LHCN-M2 (cell line): ENCODE measurements at regions not wholly inside any gene's neighbourhood (a gene's known extent, or its start where the extent isn't known, plus 50 kb on each side); places are given as distances from the start of the nearest gene placed in this dataset.
A peak's percentile ranks its signal among the peaks of the same experiment; 100 is the strongest.
"Not testable (repeated sequence)": the region's sequence is repeated elsewhere in the genome, so short reads cannot be mapped to it uniquely, and the experiment has no call there.

Experiments used
- DNase-seq: peaks from one replicate; pipeline ENCODE4 v3.0.0-alpha.2; 2012; ENCODE audit warnings: low read depth

DNA sequence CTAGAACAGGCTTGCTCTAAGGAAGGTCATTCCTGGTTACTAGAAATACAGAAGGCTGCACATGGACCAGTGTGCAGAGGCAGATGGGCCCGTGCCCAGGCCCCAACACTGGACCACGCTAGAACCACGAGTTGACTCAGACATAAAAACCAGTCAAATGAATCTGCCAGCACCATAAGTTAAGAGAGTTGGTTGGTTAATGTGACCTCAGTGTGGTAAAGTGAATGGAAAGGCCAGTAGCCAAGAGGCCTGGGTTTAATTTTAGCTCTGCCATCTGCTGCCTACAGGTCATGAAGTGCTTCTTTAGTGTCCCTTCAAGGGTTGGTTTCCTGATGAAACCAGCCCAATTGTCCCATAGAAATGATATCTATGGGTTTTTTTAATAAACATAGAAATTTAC is 329.6 kb upstream of the NRP1 start:
- DNase-seq = peak; percentile 37

DNA sequence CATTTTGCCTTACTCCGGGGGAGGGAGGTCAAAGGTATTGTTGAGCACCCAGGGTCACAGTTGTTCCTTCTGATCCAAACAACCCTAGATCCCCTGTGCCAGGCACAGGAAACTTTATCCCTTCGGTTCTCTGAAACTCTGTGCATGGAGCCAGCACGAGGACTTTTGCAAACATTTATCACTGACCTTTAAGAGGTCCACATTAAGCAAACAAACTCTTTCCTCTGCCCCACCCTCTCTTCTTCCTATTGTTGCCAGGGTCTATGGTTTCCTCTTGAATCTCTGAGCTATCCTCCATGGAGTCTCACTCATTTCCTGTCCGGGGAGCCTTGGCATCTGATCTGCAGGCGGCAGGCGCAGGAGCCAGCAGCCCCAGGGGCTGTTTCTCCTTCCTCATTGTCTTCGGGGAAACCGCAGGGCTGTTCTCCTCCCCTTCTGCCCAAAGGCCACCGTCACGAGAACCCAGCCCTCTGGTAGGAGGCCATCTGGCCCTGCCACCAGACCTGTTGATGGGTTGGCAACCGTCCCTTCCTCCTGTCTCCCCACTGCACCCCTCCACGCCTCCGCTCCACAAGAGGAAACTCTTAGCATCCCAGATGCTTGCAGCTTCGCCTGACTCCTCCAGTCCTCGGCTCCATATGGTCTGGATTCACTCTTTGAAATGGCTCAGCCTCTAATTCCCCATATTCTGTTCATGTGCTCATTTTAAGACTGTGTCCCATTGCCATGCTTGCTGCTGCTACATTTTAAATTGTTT is 327.3 kb upstream of the NRP1 start:
- no peak for DNase-seq

DNA sequence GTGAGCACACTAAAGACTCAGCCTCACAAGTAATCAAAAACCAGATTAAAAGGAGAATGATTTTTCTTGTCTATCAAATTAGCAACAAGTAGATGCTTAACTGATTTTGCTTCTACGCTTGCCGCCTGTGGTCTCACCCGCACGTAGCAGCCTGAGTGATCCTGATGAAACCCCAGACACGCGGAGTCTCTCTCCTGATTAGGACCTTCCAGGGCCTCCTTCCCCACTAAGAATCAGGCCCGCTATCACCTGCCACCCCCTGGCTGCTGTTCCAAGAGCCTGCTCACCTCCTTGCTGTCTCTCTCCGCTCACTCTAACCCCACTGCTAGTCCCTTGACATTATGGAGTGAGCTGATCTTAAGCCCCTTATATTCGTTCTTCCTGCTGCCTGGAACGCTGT is 325.9 kb upstream of the NRP1 start:
- DNase-seq = no peak

DNA sequence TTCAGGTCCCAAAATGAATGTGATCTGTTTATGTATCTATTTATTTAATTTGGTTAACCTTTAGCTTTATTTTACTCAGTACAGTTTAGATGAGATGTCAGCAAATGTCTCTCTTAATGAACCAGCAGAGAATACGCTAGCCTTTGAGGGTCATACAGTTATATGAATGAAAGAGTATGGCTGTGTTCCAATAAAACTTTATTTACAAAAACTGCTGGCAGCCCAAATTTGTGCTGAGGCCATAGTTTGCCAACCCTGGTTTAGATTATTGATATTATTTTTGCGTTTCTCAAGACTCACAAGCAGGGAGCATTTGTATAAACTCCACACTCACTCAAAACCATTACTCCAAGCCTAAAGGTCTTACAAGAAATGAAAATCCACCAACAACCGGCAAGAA is 323.4 kb upstream of the NRP1 start:
- no peak for DNase-seq

DNA sequence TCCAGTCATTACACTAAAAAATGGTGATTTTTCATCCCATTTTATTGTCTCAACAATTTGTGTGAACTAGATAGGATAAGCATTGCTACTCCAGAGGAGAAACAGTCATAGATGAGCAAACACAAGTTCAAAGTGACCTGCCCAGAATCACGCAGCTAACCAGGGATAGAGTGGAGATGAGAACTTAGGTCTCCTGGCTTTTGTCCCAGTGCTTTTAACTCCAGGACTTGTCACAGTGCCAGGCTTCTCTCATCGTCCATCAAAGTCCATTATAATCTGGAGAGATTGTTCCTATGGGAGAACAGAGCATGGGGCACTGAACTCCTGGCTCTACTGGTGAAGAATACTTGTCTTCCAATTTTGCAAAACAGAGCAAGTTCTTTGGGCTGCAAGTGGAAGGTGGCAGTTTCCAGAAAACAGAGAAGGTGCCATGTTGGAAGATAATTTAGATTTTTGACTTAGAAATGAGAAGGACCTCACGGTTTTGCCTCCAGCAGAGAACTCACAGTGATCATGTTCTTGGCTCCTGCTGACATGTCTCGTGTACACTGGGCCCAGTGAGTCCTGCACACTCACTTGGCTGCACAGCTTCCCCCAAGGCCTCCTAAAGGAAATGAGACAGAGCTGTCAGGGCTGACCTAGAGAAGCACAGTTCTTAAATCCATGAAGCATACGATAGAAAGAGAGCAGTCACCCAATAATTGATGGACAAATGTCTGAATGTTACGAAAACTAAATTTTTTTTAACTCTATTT is 322.9 kb upstream of the NRP1 start:
- no peak for DNase-seq

DNA sequence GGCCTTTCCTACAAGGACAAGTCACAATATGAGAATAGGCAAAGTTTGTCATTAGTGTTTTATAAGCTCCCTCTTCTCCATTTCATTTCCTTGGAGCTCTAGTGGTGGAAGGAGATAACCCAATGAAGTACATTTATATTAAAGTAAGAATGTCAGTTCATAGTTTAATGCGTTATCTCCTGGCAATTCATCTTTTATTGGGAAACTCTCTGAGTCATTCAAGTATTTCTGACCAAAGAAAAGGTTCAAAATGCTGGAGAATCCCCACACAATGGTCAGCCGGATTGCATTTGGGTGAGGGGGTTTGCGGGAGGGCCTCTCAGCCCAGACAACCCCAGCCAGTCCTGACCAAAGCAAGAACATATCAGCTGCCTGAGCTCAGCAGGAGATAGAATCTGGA is 321.5 kb upstream of the NRP1 start:
- DNase-seq = no peak

DNA sequence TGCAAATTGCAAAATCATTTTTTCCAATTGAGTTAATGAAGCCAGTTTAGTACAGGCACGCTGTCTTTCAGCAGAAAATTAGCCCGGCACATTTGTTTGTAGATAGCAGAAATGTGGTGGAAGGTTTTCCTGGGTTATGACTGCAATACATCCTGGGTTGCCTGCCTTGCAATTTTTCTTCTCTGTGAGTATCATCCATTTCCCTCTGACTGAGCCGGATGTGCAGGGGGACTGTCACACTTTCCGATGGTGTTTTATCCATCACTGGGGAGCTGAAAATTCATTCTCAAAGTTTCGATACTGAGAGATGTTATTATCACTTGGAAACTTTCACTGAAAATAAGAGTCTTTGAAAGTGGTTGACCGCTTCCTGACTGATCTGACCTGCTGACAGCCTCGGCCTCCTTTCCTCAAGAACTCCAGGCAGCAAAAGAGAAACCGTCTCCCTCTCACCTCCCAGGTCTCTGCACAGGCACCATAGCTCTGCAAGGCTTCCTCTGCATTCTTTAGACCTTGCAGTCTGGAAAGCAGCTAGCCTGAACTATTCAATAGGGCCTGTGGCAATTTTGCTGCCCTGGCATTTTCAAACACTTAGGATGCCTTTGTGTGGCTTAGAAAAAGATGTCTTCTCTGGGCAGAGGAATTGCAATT is 320.8 kb upstream of the NRP1 start:
- DNase-seq = no peak

DNA sequence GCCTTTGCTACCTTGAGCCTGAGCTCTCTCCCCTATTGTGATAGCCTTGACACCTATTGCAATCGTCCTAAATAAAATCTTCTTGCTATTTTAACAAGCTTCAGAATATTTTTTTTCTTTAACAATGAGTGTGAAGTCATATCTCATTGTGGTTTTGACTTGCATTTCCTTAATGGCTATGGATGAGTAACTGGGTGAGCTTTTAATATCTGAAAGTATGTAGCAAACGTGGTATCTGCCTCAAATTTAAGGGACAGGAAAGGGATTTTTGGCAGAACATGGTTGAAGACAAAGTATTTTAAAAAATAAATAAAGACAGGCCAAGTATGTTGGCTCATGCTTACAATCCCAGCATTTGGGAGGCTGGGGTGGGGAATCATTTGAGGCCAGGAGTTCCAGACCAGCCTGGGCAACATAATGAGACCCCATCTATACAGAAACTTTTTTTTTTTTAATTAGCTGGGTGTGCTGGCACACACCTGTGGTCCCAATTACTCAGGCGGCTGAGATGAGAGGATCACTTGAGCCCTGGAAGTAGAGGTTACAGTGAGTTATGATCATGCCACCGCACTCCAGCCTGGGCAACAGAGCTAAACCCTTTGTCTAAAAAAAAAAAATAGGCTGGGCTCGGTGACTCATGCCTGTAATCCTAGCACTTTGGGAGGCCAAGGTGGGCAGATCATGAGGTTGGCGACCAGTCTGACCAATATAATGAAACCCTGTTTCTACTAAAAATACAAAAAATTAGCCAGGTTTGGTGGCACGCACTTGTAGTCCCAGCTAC is 319.3 kb upstream of the NRP1 start:
- peak; percentile 65 for DNase-seq

DNA sequence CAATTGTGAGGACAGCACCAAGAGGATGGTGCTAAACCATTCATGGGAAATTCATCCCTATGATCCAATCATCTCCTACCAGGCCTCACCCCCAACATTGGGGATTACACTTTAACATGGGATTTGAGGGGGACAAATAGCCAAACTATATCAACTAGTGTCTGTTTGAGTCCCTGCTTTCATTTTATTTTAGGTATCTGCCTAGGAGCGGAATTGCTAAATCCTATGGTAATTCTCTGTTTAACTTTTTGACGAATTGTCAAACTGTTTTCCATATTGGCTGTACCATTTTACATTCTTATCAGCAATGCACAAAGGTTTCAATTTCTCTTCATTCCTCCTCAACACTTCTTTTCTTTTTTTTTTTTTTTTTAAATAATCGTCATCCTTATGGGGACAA is 318.4 kb upstream of the NRP1 start:
- DNase-seq = no peak

DNA sequence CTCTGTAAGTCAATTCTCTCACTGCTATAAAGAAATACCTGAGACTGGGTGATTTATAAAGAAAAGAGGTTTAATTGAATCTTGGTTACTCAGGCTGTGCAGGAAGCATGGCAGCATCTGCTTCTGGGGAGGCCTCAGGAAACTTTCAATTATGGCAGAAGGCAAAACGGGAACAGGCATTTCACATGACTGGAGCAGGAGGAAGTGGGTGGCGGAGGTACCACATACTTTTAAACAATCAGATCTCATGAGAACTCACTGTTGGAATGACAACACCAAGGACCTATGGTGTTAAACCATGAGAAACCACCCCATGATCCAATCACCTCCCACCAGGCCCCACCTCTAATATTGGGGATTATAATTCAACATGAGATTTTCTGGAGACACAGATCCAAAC is 315.7 kb upstream of the NRP1 start:
- not testable (repeated sequence) for DNase-seq

DNA sequence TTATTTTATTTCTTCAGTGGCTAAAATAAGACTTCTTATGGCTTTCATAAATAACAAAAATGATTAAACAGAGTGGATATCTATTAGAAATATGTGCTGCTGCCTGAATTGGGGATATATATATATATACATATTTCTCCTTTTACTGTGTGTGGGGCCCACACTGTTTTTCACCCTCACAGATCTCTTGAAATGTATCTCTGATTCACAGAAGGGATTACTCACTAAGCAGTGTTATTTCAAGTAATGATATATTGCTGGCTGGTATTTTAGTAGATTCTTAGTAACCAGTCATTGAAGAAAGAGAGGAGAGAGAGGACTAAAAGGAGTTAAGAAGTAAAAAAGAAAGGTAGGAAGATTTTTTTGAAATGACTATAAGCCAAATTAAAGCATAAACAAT is 308.6 kb upstream of the NRP1 start:
- peak; percentile 58 for DNase-seq

DNA sequence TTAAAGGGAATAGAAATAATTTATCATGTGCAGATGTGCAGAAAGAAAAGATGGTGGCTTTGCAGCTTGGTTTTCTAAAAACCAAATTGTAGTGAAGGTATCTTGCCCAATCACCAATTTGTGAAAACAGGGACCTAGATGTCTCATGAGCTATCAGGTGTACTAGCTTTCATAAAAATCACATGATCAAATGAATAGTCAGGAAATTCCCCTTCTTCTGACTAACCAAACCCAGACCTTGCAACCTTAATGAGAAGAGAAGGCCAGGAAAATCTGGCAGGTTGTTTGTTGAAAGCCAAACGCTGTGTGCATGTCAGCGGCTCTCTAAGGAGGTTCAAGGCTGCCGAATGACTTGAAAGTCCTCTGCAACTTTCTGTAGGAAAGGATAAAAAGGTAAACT is 304.4 kb upstream of the NRP1 start:
- no peak for DNase-seq

DNA sequence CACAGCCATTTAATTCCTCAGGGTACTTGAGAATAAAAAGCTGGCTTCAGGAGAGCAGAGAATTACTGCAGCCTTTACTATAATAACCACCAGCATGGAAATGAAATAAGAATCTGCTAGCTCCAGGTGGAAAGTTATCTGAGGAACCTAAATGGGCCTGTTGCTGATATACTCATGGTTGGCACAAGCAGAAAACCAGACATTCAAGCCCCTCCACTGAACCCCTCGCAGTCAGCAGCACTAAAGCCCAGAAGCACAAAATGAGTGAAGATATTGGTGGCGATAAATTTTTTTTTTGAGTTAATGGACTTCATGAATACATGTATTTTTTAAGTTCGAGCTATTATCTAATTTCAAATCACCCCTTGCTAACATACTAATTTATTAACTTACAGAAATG is 303.9 kb upstream of the NRP1 start:
- no peak for DNase-seq

DNA sequence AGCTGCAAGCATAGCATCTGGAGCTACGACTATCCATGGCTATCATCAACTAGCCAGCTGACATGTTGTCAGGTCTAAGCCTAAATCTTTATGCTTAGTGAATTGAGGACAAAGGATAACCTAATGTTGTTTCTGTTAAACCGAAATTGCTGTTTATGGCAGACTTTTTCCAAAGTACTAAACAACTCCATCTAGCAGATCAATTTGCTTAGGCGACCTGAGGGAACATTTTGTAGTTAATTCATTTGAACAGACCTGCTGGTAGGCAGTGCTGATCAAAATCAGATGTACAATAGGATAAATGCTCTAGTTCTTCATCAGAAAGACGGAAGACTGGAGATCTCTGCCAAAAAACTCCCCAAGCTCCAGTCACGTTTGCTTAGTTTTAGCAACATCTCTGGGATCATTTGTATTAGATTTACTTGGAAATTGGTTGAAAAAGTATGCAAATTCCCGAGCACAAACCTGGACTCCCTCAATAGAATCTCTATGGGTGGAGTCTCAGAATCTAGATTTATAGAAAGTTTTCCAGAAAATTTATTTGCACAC is 301.6 kb upstream of the NRP1 start:
- no peak for DNase-seq

DNA sequence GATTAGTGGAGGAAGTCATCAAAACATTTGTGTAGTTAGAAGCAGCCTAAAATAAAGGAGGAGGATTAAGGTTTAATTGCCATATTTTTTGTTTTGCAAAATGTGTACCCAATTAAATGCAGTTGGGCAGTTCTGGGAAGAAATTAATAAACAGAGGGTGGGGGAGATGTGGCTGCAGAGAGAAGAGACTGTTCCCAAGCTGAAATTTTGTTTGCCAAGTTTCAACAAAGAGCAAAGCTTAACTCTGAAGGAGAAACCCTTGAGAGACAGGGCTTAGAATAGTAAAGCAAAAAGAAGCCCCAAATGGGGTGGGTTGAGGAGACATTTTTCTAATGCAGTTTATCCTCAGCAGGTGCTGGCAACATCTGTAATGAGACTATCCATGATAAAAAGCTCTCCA is 298.0 kb upstream of the NRP1 start:
- no peak for DNase-seq

DNA sequence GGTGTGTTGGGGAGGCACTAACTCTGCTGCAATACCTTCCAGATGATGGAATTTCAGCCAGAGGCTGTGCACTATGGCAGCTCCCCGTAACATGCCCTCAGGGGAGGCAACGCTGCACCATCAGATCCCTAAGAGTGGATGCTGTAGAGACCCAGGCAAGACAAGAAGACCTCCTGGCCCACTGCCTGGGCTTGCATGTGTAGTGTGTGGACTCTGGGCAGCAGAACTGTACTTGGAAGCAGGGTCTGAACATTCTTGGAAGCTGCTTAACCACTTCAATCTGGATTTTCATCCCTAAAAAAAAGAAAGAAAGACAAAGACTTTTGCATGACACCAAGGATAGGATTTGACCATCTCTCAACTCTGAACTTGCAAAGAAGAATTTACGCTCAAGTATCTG is 297.5 kb upstream of the NRP1 start:
- DNase-seq = no peak

DNA sequence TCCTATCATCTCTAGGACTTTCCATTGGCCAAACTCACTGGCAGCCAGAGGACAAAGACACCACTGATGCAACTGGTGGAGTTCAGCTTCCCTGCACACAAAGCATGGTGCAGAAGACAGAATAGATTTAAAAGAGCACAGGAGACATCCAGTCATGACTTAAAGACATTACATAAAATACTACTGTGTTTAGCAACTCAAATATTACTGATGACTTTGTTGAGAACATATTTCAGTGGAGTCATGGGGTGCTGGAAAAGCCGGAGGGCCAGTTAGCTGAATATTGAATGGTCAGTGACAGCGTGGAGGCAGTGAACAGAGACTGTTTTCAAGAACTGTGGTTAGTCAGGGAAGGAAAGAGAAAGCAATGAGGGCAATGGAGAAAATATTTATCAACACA is 296.3 kb upstream of the NRP1 start:
- DNase-seq = no peak

DNA sequence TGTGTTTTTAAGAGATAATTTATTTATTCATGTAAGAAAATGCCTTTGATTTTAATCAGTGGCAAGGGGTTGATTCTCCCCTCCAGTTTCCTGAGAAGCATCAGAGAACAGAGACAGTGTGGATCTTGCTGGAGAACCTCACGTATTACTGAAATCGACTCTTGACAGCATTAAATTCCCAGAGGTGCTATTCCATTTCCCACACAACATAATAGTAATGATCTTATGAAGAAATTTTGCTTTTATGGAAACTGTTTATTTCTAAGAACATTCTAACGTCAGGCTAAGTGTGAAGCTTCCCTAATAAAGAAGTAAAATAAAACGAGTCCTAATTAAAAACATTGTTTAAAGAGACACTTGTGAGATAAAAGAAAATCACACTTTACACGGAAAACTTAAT is 293.1 kb upstream of the NRP1 start:
- no peak for DNase-seq

DNA sequence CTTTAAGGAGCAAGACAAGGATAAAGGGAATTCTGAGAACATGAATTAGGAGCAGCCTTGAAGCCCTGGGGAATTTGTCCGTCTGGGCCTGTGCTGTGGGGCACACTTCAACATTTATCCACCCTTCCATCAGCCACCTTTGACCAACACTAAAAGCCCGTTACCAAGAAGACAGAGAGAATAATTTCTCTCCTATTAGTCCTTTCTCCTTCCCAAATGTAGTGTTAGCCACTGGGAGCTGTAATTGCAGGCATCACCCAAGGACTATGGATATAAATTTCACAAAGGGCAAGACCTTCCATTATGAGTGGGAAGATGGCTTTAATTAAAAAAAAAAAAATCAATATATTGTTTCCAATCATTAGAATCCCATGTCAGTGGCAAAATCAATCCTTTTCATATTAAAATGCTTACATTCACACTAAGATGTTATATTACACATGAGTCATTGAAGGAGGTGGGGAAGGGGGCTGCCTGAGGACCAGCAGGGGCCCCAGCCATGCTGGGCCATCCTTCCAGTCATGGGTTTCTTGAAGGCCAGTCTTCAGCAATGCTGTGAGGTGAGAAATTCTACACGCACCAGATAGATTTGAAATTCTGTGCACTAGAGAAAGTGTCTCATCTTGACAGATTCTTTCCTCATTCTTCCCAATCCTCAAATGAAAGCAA is 292.5 kb upstream of the NRP1 start:
- no peak for DNase-seq

DNA sequence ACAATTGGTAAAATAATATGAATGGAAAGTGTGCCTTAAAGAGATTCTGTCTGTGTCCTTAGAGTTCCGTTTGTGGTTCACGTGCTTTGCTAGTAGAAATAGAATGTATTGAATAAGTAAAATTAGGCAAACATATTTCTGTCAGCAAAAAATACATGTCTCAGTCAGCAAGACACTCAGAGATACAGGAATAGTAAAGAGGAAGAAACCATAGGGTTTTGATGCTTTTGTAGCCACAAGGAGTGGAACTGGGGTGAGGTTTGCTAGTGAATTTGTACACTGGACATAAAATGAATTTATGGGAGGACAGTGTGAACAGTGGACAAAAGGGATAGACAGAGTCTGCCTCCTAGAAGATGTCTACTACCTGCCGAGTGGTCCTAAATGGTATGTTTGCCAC is 289.2 kb upstream of the NRP1 start:
- no peak for DNase-seq

DNA sequence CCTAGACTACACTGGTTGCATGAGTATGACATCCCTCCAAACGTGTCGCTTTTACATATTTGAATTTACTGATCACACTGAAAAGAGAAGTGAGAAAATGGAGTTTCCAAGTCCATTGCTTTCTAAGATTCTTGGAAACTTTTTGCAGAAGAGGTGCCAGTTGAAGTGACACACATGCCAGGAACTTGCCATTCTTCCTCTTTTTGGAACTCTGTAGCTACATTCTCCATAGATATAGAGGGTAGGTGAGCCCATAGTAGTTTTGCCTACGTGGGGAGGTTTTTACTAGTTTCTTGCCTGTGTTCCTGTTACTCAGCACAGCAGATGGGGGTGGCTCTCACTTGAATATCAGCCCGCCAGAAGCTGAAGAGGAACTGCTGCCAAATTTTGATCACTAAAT is 286.6 kb upstream of the NRP1 start:
- DNase-seq = no peak
